WTC11 (cell line): ENCODE measurements at regions not wholly inside any gene's neighbourhood (a gene's known extent, or its start where the extent isn't known, plus 50 kb on each side); places are given as distances from the start of the nearest gene placed in this dataset.

Experiments
- ATAC-seq: fragments of 200-7000 bp; cut with Tn5 transposase; 2 replicates; pipeline ENCODE4 v1.10.0; 2021; ENCODE audit warnings: mild to moderate bottlenecking, moderate library complexity
- CTCF ChIA-PET: fragments of 300-600 bp; sonication (Branson Sonifier 250); formaldehyde crosslinking; loops from one replicate; lab custom pipeline; 2021; ENCODE audit warnings: antibody characterized with exemption; lab: Charles Lee
- POLR2A ChIA-PET: fragments of 350-600 bp; sonication (Branson Sonifier 250); formaldehyde crosslinking; loops from one replicate; lab custom pipeline; 2021; ENCODE audit warnings: antibody characterized with exemption; lab: Charles Lee
- DNase-seq: peaks from one replicate; pipeline ENCODE4 v3.0.0; 2021; ENCODE audit warnings: low spot score
- H3K27ac Mint-ChIP-seq: 2 replicates; pipeline ENCODE4 v1.8.0; 2021; ENCODE audit warnings: mixed read lengths
- H3K27me3 Mint-ChIP-seq: 2 replicates; pipeline ENCODE4 v1.8.0; 2021; ENCODE audit warnings: low read depth, mild to moderate bottlenecking, moderate library complexity, mixed read lengths
- H3K36me3 Mint-ChIP-seq: 2 replicates; pipeline ENCODE4 v1.8.0; 2021; ENCODE audit warnings: mixed read lengths
- H3K4me1 Mint-ChIP-seq: 2 replicates; pipeline ENCODE4 v1.8.0; 2022; ENCODE audit warnings: mixed read lengths
- H3K4me3 Mint-ChIP-seq: 2 replicates; pipeline ENCODE4 v1.8.0; 2021; ENCODE audit warnings: mild to moderate bottlenecking, moderate library complexity, mixed read lengths
- H3K9me3 Mint-ChIP-seq: 2 replicates; pipeline ENCODE4 v1.8.0; 2021; ENCODE audit warnings: mixed read lengths
- AFF4 ChIP-seq: sonication (generic); formaldehyde crosslinking; IDR thresholded peaks from 2 replicates; pipeline ENCODE4 v1.8.1; 2023; ENCODE audit warnings: mild to moderate bottlenecking, missing genetic modification reagents, borderline replicate concordance
- ATF1 ChIP-seq: sonication (generic); formaldehyde crosslinking; IDR thresholded peaks from 2 replicates; pipeline ENCODE4 v1.8.1; 2023; ENCODE audit warnings: mild to moderate bottlenecking, moderate library complexity, missing genetic modification reagents
- ERG ChIP-seq: fragments of 250-450 bp; sonication (Bioruptor Pico); IDR thresholded peaks from 2 replicates; pipeline ENCODE4 v1.8.0; 2021; ENCODE audit warnings: mild to moderate bottlenecking
- FOXP1 ChIP-seq: sonication (generic); formaldehyde crosslinking; IDR thresholded peaks from 2 replicates; pipeline ENCODE4 v1.8.0; 2022; ENCODE audit warnings: missing genetic modification reagents, mild to moderate bottlenecking, moderate library complexity, borderline replicate concordance
- GABPB1 ChIP-seq: sonication (generic); formaldehyde crosslinking; IDR thresholded peaks from 2 replicates; pipeline ENCODE4 v1.8.1; 2023; ENCODE audit warnings: mild to moderate bottlenecking, missing genetic modification reagents
- HMGA2 ChIP-seq: fragments of 250-450 bp; sonication (Bioruptor Pico); IDR thresholded peaks from 2 replicates; pipeline ENCODE4 v1.4.0; 2021; ENCODE audit warnings: mild to moderate bottlenecking, moderate library complexity
- IRF2 ChIP-seq: sonication (generic); formaldehyde crosslinking; IDR thresholded peaks from 2 replicates; pipeline ENCODE4 v1.8.0; 2022; ENCODE audit warnings: low read depth, missing genetic modification reagents, borderline replicate concordance
- NR3C1 ChIP-seq: sonication (generic); formaldehyde crosslinking; conservative IDR thresholded peaks from 2 replicates; pipeline ENCODE4 v1.8.1; 2023; ENCODE audit warnings: low read depth, mild to moderate bottlenecking, missing genetic modification reagents
- RORB ChIP-seq: fragments of 250-450 bp; sonication (Bioruptor Pico); IDR thresholded peaks from 2 replicates; pipeline ENCODE4 v1.9.0; 2021; ENCODE audit warnings: mild to moderate bottlenecking
- STAT6 ChIP-seq: sonication (generic); formaldehyde crosslinking; conservative IDR thresholded peaks from 2 replicates; pipeline ENCODE4 v1.8.1; 2023; ENCODE audit warnings: mild to moderate bottlenecking, low read depth, missing genetic modification reagents, moderate library complexity
- ZNF671 ChIP-seq: fragments of 250-450 bp; sonication (Bioruptor Pico); IDR thresholded peaks from 2 replicates; pipeline ENCODE4 v1.8.0; 2021; ENCODE audit warnings: mild to moderate bottlenecking
- TF ChIP-seq, protein P1 (sequence below): sonication (generic); formaldehyde crosslinking; IDR thresholded peaks from 2 replicates; pipeline ENCODE4 v1.8.0; 2023; ENCODE audit warnings: missing genetic modification reagents, mild to moderate bottlenecking, borderline replicate concordance
- TF ChIP-seq, protein P2 (sequence below): sonication (generic); formaldehyde crosslinking; IDR thresholded peaks from 2 replicates; pipeline ENCODE4 v1.8.0; 2022; ENCODE audit warnings: mild to moderate bottlenecking, missing genetic modification reagents
- TF ChIP-seq, protein P3 (sequence below): sonication (generic); formaldehyde crosslinking; IDR thresholded peaks from 2 replicates; pipeline ENCODE4 v1.8.1; 2023; ENCODE audit warnings: mild to moderate bottlenecking, missing genetic modification reagents, moderate library complexity
- TF ChIP-seq, protein P4 (sequence below): fragments of 250-450 bp; sonication (Bioruptor Pico); IDR thresholded peaks from 2 replicates; pipeline ENCODE4 v1.9.0; 2021; ENCODE audit warnings: mild to moderate bottlenecking
- TF ChIP-seq, protein P5 (sequence below): sonication (generic); formaldehyde crosslinking; IDR thresholded peaks from 2 replicates; pipeline ENCODE4 v1.8.0; 2023; ENCODE audit warnings: missing genetic modification reagents

- TF ChIP-seq, protein P1, sequence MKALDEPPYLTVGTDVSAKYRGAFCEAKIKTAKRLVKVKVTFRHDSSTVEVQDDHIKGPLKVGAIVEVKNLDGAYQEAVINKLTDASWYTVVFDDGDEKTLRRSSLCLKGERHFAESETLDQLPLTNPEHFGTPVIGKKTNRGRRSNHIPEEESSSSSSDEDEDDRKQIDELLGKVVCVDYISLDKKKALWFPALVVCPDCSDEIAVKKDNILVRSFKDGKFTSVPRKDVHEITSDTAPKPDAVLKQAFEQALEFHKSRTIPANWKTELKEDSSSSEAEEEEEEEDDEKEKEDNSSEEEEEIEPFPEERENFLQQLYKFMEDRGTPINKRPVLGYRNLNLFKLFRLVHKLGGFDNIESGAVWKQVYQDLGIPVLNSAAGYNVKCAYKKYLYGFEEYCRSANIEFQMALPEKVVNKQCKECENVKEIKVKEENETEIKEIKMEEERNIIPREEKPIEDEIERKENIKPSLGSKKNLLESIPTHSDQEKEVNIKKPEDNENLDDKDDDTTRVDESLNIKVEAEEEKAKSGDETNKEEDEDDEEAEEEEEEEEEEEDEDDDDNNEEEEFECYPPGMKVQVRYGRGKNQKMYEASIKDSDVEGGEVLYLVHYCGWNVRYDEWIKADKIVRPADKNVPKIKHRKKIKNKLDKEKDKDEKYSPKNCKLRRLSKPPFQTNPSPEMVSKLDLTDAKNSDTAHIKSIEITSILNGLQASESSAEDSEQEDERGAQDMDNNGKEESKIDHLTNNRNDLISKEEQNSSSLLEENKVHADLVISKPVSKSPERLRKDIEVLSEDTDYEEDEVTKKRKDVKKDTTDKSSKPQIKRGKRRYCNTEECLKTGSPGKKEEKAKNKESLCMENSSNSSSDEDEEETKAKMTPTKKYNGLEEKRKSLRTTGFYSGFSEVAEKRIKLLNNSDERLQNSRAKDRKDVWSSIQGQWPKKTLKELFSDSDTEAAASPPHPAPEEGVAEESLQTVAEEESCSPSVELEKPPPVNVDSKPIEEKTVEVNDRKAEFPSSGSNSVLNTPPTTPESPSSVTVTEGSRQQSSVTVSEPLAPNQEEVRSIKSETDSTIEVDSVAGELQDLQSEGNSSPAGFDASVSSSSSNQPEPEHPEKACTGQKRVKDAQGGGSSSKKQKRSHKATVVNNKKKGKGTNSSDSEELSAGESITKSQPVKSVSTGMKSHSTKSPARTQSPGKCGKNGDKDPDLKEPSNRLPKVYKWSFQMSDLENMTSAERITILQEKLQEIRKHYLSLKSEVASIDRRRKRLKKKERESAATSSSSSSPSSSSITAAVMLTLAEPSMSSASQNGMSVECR, result no peak
- TF ChIP-seq IRF2 (CRISPR knock-in tag), result no peak
- no peak for TF ChIP-seq ZNF671
- TF ChIP-seq HMGA2, result no peak
- TF ChIP-seq ATF1 (CRISPR knock-in tag), result no peak
- no peak for TF ChIP-seq ERG
- TF ChIP-seq, protein P2, sequence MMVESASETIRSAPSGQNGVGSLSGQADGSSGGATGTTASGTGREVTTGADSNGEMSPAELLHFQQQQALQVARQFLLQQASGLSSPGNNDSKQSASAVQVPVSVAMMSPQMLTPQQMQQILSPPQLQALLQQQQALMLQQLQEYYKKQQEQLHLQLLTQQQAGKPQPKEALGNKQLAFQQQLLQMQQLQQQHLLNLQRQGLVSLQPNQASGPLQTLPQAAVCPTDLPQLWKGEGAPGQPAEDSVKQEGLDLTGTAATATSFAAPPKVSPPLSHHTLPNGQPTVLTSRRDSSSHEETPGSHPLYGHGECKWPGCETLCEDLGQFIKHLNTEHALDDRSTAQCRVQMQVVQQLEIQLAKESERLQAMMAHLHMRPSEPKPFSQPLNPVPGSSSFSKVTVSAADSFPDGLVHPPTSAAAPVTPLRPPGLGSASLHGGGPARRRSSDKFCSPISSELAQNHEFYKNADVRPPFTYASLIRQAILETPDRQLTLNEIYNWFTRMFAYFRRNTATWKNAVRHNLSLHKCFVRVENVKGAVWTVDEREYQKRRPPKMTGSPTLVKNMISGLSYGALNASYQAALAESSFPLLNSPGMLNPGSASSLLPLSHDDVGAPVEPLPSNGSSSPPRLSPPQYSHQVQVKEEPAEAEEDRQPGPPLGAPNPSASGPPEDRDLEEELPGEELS, result no peak
- TF ChIP-seq RORB (CRISPR knock-in tag), result no peak
- TF ChIP-seq NR3C1 (CRISPR knock-in tag), result no peak
Observed at GRCh38 chr1:219987325-219987724, 59.0 kb upstream of the SLC30A10 start (continued).

GRCh38 chr1:219985169-219985568 is 56.8 kb upstream of the SLC30A10 start:
- ChIA-PET POLR2A (no interaction called here), CTCF (no interaction called here)
- H3K4me3 Mint-ChIP-seq, result no peak overlapping the region
- H3K27ac Mint-ChIP-seq, result no peak overlapping the region
- H3K36me3 Mint-ChIP-seq, result peaks cover 38% of the 10 kb centered on the region
- ATAC-seq (no peak), DNase-seq (no peak)
- no peaks in the 10 kb centered on the region for H3K9me3 Mint-ChIP-seq
- no peaks in the 10 kb centered on the region for H3K27me3 Mint-ChIP-seq
- no peaks in the 10 kb centered on the region for H3K4me1 Mint-ChIP-seq
- TF ChIP-seq AFF4 (CRISPR knock-in tag), result no peak
- TF ChIP-seq, protein P3, sequence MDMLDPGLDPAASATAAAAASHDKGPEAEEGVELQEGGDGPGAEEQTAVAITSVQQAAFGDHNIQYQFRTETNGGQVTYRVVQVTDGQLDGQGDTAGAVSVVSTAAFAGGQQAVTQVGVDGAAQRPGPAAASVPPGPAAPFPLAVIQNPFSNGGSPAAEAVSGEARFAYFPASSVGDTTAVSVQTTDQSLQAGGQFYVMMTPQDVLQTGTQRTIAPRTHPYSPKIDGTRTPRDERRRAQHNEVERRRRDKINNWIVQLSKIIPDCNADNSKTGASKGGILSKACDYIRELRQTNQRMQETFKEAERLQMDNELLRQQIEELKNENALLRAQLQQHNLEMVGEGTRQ, result no peak
- no peak for TF ChIP-seq GABPB1 (CRISPR knock-in tag)
- no peak for TF ChIP-seq STAT6 (CRISPR knock-in tag)
- TF ChIP-seq, protein P4, sequence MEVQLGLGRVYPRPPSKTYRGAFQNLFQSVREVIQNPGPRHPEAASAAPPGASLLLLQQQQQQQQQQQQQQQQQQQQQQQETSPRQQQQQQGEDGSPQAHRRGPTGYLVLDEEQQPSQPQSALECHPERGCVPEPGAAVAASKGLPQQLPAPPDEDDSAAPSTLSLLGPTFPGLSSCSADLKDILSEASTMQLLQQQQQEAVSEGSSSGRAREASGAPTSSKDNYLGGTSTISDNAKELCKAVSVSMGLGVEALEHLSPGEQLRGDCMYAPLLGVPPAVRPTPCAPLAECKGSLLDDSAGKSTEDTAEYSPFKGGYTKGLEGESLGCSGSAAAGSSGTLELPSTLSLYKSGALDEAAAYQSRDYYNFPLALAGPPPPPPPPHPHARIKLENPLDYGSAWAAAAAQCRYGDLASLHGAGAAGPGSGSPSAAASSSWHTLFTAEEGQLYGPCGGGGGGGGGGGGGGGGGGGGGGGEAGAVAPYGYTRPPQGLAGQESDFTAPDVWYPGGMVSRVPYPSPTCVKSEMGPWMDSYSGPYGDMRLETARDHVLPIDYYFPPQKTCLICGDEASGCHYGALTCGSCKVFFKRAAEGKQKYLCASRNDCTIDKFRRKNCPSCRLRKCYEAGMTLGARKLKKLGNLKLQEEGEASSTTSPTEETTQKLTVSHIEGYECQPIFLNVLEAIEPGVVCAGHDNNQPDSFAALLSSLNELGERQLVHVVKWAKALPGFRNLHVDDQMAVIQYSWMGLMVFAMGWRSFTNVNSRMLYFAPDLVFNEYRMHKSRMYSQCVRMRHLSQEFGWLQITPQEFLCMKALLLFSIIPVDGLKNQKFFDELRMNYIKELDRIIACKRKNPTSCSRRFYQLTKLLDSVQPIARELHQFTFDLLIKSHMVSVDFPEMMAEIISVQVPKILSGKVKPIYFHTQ (CRISPR knock-in tag), result no peak
- TF ChIP-seq FOXP1, result no peak
- TF ChIP-seq, protein P5, sequence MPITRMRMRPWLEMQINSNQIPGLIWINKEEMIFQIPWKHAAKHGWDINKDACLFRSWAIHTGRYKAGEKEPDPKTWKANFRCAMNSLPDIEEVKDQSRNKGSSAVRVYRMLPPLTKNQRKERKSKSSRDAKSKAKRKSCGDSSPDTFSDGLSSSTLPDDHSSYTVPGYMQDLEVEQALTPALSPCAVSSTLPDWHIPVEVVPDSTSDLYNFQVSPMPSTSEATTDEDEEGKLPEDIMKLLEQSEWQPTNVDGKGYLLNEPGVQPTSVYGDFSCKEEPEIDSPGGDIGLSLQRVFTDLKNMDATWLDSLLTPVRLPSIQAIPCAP (CRISPR knock-in tag), result no peak
- TF ChIP-seq ATF1 (CRISPR knock-in tag), result no peak
- no peak for TF ChIP-seq HMGA2
